ENCODE measurements at regions not wholly inside any gene's neighbourhood (a gene's known extent, or its start where the extent isn't known, plus 50 kb on each side); places are given as distances from the start of the nearest gene placed in this dataset.

DNA sequence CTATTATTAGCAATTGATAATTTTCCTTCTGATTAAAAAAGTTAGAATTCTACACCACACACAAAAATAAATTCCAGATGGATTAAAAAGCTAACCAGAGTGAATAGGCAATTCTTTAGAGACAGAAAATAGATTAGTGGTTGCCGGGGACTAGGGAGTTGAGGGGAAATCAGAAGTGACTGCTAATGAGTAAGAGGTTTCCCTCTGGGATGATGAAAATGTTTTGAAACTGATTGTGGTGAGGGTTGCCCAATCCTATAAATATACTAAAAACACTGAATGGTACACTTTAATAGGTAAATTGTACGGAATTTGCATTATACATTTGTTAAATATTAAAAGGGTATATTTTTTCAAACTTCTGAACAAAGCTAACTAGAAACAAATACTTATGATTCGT lies 214.9 kb downstream of the GPAM start (continued):
- TF ChIP-seq RAD21 (conservative IDR thresholded peaks at IDR 0.05 in 1 of 2, IDR thresholded peaks at IDR 0.05 in 1 of 2): no peak
- TF ChIP-seq FOSB (CRISPR knock-in tag; IDR thresholded peaks at IDR 0.05): no peak
- no peak for TF ChIP-seq ZFP36 (IDR thresholded peaks at IDR 0.05; ENCODE audit: borderline replicate concordance, partially characterized antibody)
- no peak for TF ChIP-seq ATOH8 (CRISPR knock-in tag; IDR thresholded peaks at IDR 0.05; ENCODE audit: low read depth)
- TF ChIP-seq HOXA7 (CRISPR knock-in tag; IDR thresholded peaks at IDR 0.05): no peak
- no peak for TF ChIP-seq GATA3 (IDR thresholded peaks at IDR 0.05; ENCODE audit: borderline replicate concordance)

DNA sequence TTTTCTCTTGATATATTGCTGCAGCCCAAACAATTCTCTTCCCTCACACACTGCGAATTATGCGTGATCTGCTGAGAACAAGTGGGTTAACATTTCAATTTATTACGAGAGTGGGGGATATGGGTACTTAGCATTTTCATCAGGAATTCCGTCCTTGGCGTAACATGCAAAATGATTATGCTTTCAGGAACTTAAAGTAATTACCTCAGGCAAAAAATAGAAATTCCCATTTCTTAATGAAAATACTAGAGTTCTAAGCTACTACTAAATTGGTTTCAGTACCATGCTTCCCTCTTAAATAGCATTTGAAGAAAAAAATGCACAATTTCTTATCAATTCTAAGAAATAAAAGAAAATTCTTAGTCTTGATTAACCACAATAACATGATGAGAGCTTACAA lies 213.5 kb downstream of the GPAM start:
- no peak overlapping the region for H3K27ac ChIP-seq
- H3K4me1 ChIP-seq: no peaks in the 10 kb centered on the region
- 21% methylated on average over 5 of the region's 5 CpGs for WGBS (ENCODE audit: missing lambda C conversion rate)
- ChIA-PET POLR2A (no interaction called here), CTCF (no interaction called here)
- no peak for TF ChIP-seq CHD2 (IDR thresholded peaks at IDR 0.05; ENCODE audit: low read length, partially characterized antibody)
- TF ChIP-seq JUN (IDR thresholded peaks at IDR 0.05): no peak
- TF ChIP-seq ESRRA (IDR thresholded peaks at IDR 0.05; ENCODE audit: borderline replicate concordance, low read length): no peak
- TF ChIP-seq FOSB (CRISPR knock-in tag; IDR thresholded peaks at IDR 0.05): no peak
- no peak for TF ChIP-seq RARB (CRISPR knock-in tag; IDR thresholded peaks at IDR 0.05)
- no peak for TF ChIP-seq HEYL (CRISPR knock-in tag; IDR thresholded peaks at IDR 0.05)
- no peak for TF ChIP-seq TFCP2L1 (CRISPR knock-in tag; IDR thresholded peaks at IDR 0.05)
- no peak for TF ChIP-seq EP300 (IDR thresholded peaks at IDR 0.05)
- no peak for TF ChIP-seq KDM5A (IDR thresholded peaks at IDR 0.05)
- H3K4me3 ChIP-seq: no peak overlapping the region
- H3K4me2 ChIP-seq: no peak overlapping the region
- no peak for ATAC-seq
- no peak for FAIRE-seq
- DNase-seq (ENCODE audit: low read depth in 1 of 2, low spot score in 1 of 2): no peak
- no peaks in the 10 kb centered on the region for H3K9me3 ChIP-seq

- TF ChIP-seq CHD4 (IDR thresholded peaks at IDR 0.05; ENCODE audit: borderline replicate concordance): no peak
- TF ChIP-seq BCL3 (IDR thresholded peaks at IDR 0.05): no peak
- no peak for TF ChIP-seq CBX8 (IDR thresholded peaks at IDR 0.05)
- TF ChIP-seq JUN (IDR thresholded peaks at IDR 0.05): no peak
- no peak for TF ChIP-seq KDM5A (IDR thresholded peaks at IDR 0.05)
- TF ChIP-seq RNF2 (IDR thresholded peaks at IDR 0.05; ENCODE audit: borderline replicate concordance, low read depth): no peak
- TF ChIP-seq NR3C1 (IDR thresholded peaks at IDR 0.05): no peak
- no peak for TF ChIP-seq HOXB5 (CRISPR knock-in tag; IDR thresholded peaks at IDR 0.05)
- TF ChIP-seq PHF8 (IDR thresholded peaks at IDR 0.05; ENCODE audit: borderline replicate concordance, low read depth): no peak
- TF ChIP-seq CBX2 (IDR thresholded peaks at IDR 0.05; ENCODE audit: borderline replicate concordance, low read depth): no peak
- Histone ChIP-seq H3K4me2 (no peak overlapping the region), H3K4me1 (no peaks in the 10 kb centered on the region), H3K4me3 (no peak overlapping the region), H3K9me3 (no peaks in the 10 kb centered on the region), H3K27ac (no peak overlapping the region)
- no peak; a peak in 1 of 6 replicates for ATAC-seq
- peak in 1 of 2 experiments; percentile 4 for DNase-seq (ENCODE audit: low read depth in 1 of 2, low spot score in 1 of 2)
- no peak for FAIRE-seq
- WGBS (ENCODE audit: missing lambda C conversion rate): 4% methylated on average over 4 of the region's 5 CpGs
- POLR2A ChIA-PET: no interaction called here
- CTCF ChIA-PET: no interaction called here
Observed at GRCh38 chr10:111972109-111972508, 211.5 kb downstream of the GPAM start.

DNA sequence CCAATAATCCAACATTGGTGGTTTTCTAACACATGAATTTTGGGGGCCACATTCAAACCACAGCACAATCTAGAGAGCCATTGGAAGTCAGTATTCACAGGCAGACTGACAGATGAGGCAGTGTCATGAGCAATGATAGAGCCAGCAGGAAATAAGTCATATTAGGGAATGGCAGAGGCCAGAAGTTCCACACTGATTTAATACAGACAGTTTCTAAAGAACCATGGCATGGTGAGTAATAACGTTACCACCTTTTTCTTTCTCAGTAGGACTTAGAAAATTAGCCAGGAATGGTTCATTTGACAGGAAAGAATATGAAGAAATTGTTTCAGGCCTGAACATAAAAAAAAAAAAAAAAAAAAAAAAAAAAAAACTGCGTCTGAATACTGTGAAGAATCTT lies 210.3 kb downstream of the GPAM start:
- no peak overlapping the region for H3K27ac ChIP-seq
- POLR2A ChIA-PET: no interaction called here
- 0% methylated on average over 2 of the region's 2 CpGs for WGBS (ENCODE audit: missing lambda C conversion rate)
- no peak for ATAC-seq
- no peak overlapping the region for H3K4me2 ChIP-seq
- H3K9me3 ChIP-seq: no peaks in the 10 kb centered on the region
- no peak for DNase-seq (ENCODE audit: low read depth in 1 of 2, low spot score in 1 of 2)
- no peak for FAIRE-seq
- no peaks in the 10 kb centered on the region for H3K4me1 ChIP-seq
- H3K4me3 ChIP-seq: no peak overlapping the region
- CTCF ChIA-PET: no interaction called here
- TF ChIP-seq CHD2 (IDR thresholded peaks at IDR 0.05; ENCODE audit: low read length, partially characterized antibody) (no peak), SMC3 (IDR thresholded peaks at IDR 0.05) (no peak), NR3C1 (IDR thresholded peaks at IDR 0.05) (no peak), USF2 (IDR thresholded peaks at IDR 0.05) (no peak), BCL3 (IDR thresholded peaks at IDR 0.05) (no peak), KDM5A (IDR thresholded peaks at IDR 0.05) (no peak), POLR2A (IDR thresholded peaks at IDR 0.05; ENCODE audit: low read length) (no peak), HOXB5 (CRISPR knock-in tag; IDR thresholded peaks at IDR 0.05) (no peak), ATOH8 (CRISPR knock-in tag; IDR thresholded peaks at IDR 0.05; ENCODE audit: low read depth) (no peak), MAZ (IDR thresholded peaks at IDR 0.05; ENCODE audit: borderline replicate concordance, low read depth, low read length) (no peak), ZC3H11A (IDR thresholded peaks at IDR 0.05) (no peak), RAD21 (conservative IDR thresholded peaks at IDR 0.05 in 1 of 2, IDR thresholded peaks at IDR 0.05 in 1 of 2) (no peak)
- TF ChIP-seq, protein P1, sequence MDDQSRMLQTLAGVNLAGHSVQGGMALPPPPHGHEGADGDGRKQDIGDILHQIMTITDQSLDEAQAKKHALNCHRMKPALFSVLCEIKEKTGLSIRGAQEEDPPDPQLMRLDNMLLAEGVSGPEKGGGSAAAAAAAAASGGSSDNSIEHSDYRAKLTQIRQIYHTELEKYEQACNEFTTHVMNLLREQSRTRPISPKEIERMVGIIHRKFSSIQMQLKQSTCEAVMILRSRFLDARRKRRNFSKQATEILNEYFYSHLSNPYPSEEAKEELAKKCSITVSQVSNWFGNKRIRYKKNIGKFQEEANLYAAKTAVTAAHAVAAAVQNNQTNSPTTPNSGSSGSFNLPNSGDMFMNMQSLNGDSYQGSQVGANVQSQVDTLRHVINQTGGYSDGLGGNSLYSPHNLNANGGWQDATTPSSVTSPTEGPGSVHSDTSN (IDR thresholded peaks at IDR 0.05): no peak
